ENCODE measurements at regions not wholly inside any gene's neighbourhood (a gene's known extent, or its start where the extent isn't known, plus 50 kb on each side); places are given as distances from the start of the nearest gene placed in this dataset.
"Not testable (repeated sequence)": the region's sequence is repeated elsewhere in the genome, so short reads cannot be mapped to it uniquely, and the experiment has no call there.

DNA sequence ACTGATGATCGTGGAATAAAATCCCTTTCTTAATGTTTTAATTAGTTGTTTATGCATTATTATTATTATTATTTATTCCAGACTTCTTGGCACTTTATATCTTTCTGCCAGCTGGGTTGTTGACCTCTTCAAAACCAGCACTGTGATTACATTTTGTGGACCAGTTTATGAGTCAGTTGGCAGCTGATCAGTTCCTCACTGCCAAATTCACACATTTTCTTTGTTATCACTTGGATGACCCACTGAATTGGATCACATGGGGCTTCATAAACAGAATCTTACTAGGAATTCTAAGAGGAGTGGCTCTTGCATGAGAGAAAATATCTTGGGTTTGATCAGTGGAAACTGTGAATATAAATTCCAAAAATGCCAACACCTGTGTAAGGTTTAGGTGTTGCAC, 321.8 kb upstream of the SPRED2 start:
- Histone ChIP-seq H3K27ac (no peak overlapping the region), H2AFZ (no peak overlapping the region), H3K4me2 (no peak overlapping the region), H3K4me3 (no peak overlapping the region), H3K27me3 (no peaks in the 10 kb centered on the region), H3K36me3 (replicated peaks; ENCODE audit: insufficient read depth, low read depth) (no peaks in the 10 kb centered on the region), H3K9me3 (ENCODE audit: low read depth) (no peaks in the 10 kb centered on the region), H4K20me1 (ENCODE audit: insufficient read depth, poor library complexity, severe bottlenecking) (no peaks in the 10 kb centered on the region), H3K9me2 (replicated peaks; ENCODE audit: insufficient read depth) (no peaks in the 10 kb centered on the region), H3K79me2 (no peaks in the 10 kb centered on the region), H3K4me1 (ENCODE audit: insufficient read depth) (no peaks in the 10 kb centered on the region)
- no peak for DNase-seq (ENCODE audit: low spot score)
- TF ChIP-seq EZH2 (IDR thresholded peaks at IDR 0.05; ENCODE audit: borderline replicate concordance), result no peak
- TF ChIP-seq EZH2phosphoT487 (IDR thresholded peaks at IDR 0.05; ENCODE audit: low read depth, severe bottlenecking, unreplicated experiment), result no peak
- TF ChIP-seq, protein P1, sequence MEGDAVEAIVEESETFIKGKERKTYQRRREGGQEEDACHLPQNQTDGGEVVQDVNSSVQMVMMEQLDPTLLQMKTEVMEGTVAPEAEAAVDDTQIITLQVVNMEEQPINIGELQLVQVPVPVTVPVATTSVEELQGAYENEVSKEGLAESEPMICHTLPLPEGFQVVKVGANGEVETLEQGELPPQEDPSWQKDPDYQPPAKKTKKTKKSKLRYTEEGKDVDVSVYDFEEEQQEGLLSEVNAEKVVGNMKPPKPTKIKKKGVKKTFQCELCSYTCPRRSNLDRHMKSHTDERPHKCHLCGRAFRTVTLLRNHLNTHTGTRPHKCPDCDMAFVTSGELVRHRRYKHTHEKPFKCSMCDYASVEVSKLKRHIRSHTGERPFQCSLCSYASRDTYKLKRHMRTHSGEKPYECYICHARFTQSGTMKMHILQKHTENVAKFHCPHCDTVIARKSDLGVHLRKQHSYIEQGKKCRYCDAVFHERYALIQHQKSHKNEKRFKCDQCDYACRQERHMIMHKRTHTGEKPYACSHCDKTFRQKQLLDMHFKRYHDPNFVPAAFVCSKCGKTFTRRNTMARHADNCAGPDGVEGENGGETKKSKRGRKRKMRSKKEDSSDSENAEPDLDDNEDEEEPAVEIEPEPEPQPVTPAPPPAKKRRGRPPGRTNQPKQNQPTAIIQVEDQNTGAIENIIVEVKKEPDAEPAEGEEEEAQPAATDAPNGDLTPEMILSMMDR (IDR thresholded peaks at IDR 0.05; ENCODE audit: poor library complexity), result no peak
- WGBS (ENCODE audit: low lambda C conversion rate, missing lambda C conversion rate), result 56% methylated on average over 1 of the region's 1 CpG

DNA sequence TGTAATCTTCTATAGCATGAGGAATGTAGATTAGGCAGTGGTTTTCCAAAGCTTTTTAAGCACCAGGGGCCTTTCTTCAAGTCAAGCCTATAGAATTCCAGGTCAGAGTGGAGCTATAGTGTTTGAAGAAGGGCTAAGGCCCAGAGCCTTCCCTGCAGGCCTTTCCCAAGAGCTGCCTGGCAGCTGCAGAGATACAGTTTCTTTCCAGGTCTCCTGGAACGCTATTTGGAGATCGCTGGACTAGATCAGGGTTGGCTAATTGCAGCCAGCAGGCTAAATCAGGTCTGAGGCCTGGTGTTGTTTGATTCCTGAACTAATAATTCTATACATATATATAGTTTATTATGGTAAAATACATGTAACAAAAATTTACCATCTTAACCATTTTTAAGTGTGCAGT, 319.0 kb upstream of the SPRED2 start:
- no peak for DNase-seq (ENCODE audit: low spot score)
- Histone ChIP-seq H3K4me3 (no peak overlapping the region), H3K27ac (no peak overlapping the region), H3K9me2 (replicated peaks; ENCODE audit: insufficient read depth) (no peaks in the 10 kb centered on the region), H3K9me3 (ENCODE audit: low read depth) (no peaks in the 10 kb centered on the region), H3K27me3 (no peaks in the 10 kb centered on the region), H3K79me2 (no peaks in the 10 kb centered on the region), H2AFZ (no peak overlapping the region), H3K4me1 (ENCODE audit: insufficient read depth) (no peaks in the 10 kb centered on the region), H3K36me3 (replicated peaks; ENCODE audit: insufficient read depth, low read depth) (no peaks in the 10 kb centered on the region), H3K4me2 (no peak overlapping the region), H4K20me1 (ENCODE audit: insufficient read depth, poor library complexity, severe bottlenecking) (no peaks in the 10 kb centered on the region)
- TF ChIP-seq EZH2phosphoT487 (IDR thresholded peaks at IDR 0.05; ENCODE audit: low read depth, severe bottlenecking, unreplicated experiment), result no peak
- no peak for TF ChIP-seq EZH2 (IDR thresholded peaks at IDR 0.05; ENCODE audit: borderline replicate concordance)
- TF ChIP-seq, protein P1 (IDR thresholded peaks at IDR 0.05; ENCODE audit: poor library complexity), result no peak
- 36% methylated on average over 2 of the region's 2 CpGs for WGBS (ENCODE audit: low lambda C conversion rate, missing lambda C conversion rate)

DNA sequence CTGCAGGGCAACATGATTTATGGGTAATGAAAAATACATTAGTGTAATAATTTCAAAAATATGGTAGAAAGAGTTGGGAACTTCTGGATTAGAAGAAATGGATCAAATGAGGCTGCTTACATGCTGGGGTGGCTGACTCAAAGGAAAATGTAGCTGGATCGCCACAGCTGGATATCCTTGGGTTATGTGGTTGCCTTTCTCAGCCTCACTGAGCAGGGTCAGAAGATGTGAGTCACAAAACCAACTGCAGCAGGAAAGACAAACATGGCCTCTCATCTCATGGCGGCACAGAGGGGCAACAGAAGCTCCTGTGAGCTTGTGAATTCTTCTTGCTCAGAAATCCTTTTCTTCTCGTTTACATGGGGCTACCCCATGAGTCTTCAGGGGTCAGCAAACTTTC, 317.1 kb upstream of the SPRED2 start:
- DNase-seq (ENCODE audit: low spot score), result no peak
- Histone ChIP-seq H3K36me3 (replicated peaks; ENCODE audit: insufficient read depth, low read depth) (no peaks in the 10 kb centered on the region), H3K4me1 (ENCODE audit: insufficient read depth) (no peaks in the 10 kb centered on the region), H2AFZ (no peak overlapping the region), H3K9me2 (replicated peaks; ENCODE audit: insufficient read depth) (no peaks in the 10 kb centered on the region), H3K27me3 (no peaks in the 10 kb centered on the region), H3K27ac (no peak overlapping the region), H3K4me3 (no peak overlapping the region), H3K79me2 (no peaks in the 10 kb centered on the region), H3K4me2 (no peak overlapping the region), H3K9me3 (ENCODE audit: low read depth) (no peaks in the 10 kb centered on the region), H4K20me1 (ENCODE audit: insufficient read depth, poor library complexity, severe bottlenecking) (no peaks in the 10 kb centered on the region)
- 83% methylated on average over 3 of the region's 3 CpGs for WGBS (ENCODE audit: low lambda C conversion rate, missing lambda C conversion rate)
- no peak for TF ChIP-seq EZH2phosphoT487 (IDR thresholded peaks at IDR 0.05; ENCODE audit: low read depth, severe bottlenecking, unreplicated experiment)
- TF ChIP-seq, protein P1 (IDR thresholded peaks at IDR 0.05; ENCODE audit: poor library complexity), result no peak
- no peak for TF ChIP-seq EZH2 (IDR thresholded peaks at IDR 0.05; ENCODE audit: borderline replicate concordance)

GRCh38 chr2:65747875-65748274, 315.5 kb upstream of the SPRED2 start:
- not testable (repeated sequence) for H4K20me1 ChIP-seq (ENCODE audit: insufficient read depth, poor library complexity, severe bottlenecking); H3K9me2 ChIP-seq (replicated peaks; ENCODE audit: insufficient read depth); H2AFZ ChIP-seq; H3K4me2 ChIP-seq; H3K9me3 ChIP-seq (ENCODE audit: low read depth); DNase-seq (ENCODE audit: low spot score); H3K79me2 ChIP-seq; H3K4me1 ChIP-seq (ENCODE audit: insufficient read depth); H3K4me3 ChIP-seq; H3K27ac ChIP-seq; H3K27me3 ChIP-seq; H3K36me3 ChIP-seq (replicated peaks; ENCODE audit: insufficient read depth, low read depth)
- WGBS (ENCODE audit: low lambda C conversion rate, missing lambda C conversion rate), result 85% methylated on average over 4 of the region's 4 CpGs
